NT2/D1 (cell line): ENCODE measurements at regions not wholly inside any gene's neighbourhood (a gene's known extent, or its start where the extent isn't known, plus 50 kb on each side); places are given as distances from the start of the nearest gene placed in this dataset.

Experiments
- SUZ12 ChIP-seq: IDR thresholded peaks from 2 replicates; pipeline ENCODE4 v1.6.1; 2011; ENCODE audit not compliant: insufficient read length, insufficient read depth; ENCODE audit errors: extremely low read depth
- YY1 ChIP-seq: IDR thresholded peaks from 2 replicates; pipeline ENCODE4 v1.6.1; 2011; ENCODE audit not compliant: insufficient read length, insufficient read depth
- ZNF274 ChIP-seq: IDR thresholded peaks from 2 replicates; pipeline ENCODE4 v1.6.1; 2011; ENCODE audit warnings: mild to moderate bottlenecking, low read depth, low read length

DNA sequence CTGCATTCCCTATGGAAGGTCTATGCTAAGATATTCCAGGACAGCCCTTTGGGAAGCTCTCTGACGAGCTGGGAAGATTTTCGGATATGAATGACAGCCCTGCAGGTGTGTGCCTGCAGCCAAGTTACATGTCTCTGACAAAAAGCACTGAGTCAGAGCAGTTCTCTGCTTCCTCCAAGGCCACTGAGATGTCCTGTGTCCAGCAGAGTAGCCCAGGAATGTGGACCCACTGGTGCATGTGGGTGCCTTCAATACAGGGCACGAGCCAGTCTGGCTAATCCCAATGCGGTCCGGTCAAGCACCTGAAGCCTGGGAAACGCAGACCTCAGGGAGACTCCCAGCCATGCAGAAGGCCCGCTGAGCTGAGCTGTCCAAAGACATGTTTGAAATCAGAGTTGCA lies 565.7 kb downstream of the TCERG1L start:
- TF ChIP-seq YY1 (no peak), SUZ12 (no peak), ZNF274 (no peak)
